ENCODE measurements at regions not wholly inside any gene's neighbourhood (a gene's known extent, or its start where the extent isn't known, plus 50 kb on each side); places are given as distances from the start of the nearest gene placed in this dataset.
"Not testable (repeated sequence)": the region's sequence is repeated elsewhere in the genome, so short reads cannot be mapped to it uniquely, and the experiment has no call there.

DNA sequence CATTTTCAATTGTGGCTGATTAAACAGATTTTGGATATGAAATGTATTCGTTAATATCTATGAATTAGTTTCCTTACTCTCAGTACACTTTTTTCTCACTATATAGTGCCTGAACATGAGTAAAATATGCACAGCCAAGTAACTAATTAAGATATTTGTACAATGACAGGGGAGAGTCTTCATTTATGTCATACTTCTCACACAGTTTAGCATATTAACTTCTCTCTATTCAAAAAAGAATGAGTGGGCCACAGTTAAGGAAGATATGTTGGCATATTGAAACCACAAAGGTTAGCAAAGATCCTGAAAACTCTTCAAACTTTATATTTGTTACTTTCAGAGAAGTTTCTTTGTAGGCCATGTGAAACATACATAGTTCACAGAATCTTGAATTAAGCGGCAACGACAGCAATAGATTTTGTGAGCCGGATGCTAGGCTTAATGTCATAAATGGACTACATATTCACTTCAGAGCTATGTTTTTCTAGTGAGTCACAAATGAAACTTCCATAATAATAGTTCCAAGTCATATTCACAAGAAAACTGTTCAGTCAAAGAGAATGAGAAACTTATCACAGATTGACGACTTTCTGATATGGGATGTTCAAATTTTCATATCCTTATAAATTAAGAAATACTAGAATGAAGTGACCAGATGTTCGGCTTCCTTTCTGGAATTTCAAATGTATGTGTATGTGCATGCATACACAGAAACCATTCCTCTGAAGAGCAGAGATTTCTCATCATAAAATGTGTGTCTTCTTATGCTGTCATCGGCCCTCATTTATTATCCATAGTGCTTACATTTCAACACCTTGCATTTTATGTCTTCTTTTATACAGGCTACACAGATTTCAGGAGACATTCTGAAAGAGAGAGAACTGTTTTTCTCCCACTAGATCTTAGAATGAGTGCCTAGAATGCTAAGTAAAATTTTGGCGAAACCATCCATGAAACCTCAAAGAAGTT, 584.0 kb downstream of the SATB2 start:
- peaks cover 2% of the 10 kb centered on the region for H3K9me3 Mint-ChIP-seq
- H3K4me1 Mint-ChIP-seq: no peaks in the 10 kb centered on the region
- H3K4me3 Mint-ChIP-seq: no peak overlapping the region

DNA sequence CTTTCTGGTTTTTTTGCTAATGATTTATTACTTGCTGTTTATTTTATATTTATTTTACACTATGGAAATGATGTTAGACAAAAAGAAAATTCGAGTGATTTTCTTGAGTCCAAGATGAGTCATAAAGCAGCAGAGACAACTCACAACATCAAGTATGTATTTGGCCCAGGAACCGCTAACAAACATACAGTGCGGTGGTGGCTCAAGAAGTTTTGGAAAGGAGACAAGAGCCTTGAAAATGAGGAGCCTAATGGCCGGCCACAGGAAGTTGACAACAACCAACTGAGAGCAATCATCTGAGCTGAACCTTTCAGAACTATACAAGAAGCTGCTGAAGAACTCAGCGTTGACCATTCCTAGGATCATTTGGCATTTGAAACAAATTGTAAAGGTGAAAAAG, 594.1 kb downstream of the SATB2 start:
- no peaks in the 10 kb centered on the region for H3K27me3 Mint-ChIP-seq

More for the DNA sequence above, 584.0 kb downstream of the SATB2 start:
- DNase-seq: no peak
- Mint-ChIP-seq H3K36me3 (no peaks in the 10 kb centered on the region), H3K27me3 (no peaks in the 10 kb centered on the region), H3K27ac (no peak overlapping the region)

DNA sequence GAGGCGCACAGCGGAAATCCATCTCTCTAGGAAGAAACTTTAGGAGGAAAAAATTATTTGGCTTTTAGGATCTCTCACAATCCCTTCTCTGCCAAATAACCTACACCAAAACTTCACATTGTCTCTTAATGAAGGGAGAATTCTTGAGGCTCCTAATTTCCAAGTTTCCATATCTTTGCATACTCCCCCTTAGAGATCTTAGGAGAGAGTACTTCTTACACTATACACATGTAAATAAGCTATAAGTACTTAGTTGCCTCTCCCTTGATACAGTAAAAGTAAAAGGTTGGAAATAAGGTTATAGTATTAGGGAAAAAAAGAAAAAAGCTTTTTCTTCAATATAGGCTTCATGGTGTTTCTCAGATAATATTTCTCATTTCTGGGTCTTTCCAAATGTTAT, 596.7 kb downstream of the SATB2 start:
- DNase-seq: no peak
- Mint-ChIP-seq H3K4me3 (no peak overlapping the region), H3K36me3 (no peaks in the 10 kb centered on the region), H3K27ac (no peak overlapping the region), H3K9me3 (peaks cover 17% of the 10 kb centered on the region), H3K27me3 (no peaks in the 10 kb centered on the region), H3K4me1 (no peaks in the 10 kb centered on the region)

More for the DNA sequence above, 594.1 kb downstream of the SATB2 start:
- DNase-seq: no peak
- no peak overlapping the region for H3K27ac Mint-ChIP-seq
- no peaks in the 10 kb centered on the region for H3K4me1 Mint-ChIP-seq
- no peaks in the 10 kb centered on the region for H3K36me3 Mint-ChIP-seq
- peaks cover 10% of the 10 kb centered on the region for H3K9me3 Mint-ChIP-seq
- no peak overlapping the region for H3K4me3 Mint-ChIP-seq

DNA sequence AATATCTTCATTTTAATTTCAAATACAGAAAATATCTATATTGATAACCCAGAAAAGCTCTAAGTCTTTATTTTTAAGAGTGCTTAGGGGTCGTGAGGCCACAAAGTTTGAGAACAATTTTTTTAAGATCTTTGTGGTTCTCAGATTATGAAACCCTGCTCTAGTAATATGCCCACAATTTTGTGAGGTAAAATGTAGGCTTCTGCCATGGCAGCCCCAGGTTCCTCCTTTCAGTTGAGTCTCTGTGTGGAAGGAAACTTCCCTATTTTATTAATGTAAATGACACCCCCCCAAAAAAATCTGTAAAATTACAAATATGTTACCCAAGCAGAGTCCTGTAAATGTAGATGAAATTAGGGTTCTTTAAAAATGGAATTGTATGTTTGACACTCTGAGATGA, 600.5 kb downstream of the SATB2 start:
- H3K4me1 Mint-ChIP-seq: no peaks in the 10 kb centered on the region
- H3K9me3 Mint-ChIP-seq: peaks cover 17% of the 10 kb centered on the region
- H3K27ac Mint-ChIP-seq: no peak overlapping the region
- H3K4me3 Mint-ChIP-seq: no peak overlapping the region
- no peaks in the 10 kb centered on the region for H3K27me3 Mint-ChIP-seq
- no peaks in the 10 kb centered on the region for H3K36me3 Mint-ChIP-seq
- no peak for DNase-seq

DNA sequence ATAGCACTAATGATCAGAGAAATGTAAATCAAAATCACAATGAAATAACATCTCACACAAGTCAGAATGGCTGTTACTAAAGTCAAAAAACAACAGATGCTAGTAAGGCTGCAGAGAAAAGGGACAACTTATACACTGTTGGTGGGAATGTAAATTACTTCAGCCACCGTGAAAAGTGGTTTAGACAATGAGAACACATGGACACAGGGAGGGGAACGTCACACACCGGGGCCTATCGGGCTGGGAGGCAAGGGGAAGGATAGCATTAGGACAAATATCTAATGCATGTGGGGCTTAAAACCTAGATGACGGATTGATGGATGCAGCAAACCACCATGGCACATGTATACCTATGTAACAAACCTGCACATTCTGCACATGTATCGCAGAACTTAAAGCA, 602.0 kb downstream of the SATB2 start:
- H3K27ac Mint-ChIP-seq, H3K4me1 Mint-ChIP-seq, DNase-seq, H3K27me3 Mint-ChIP-seq, H3K36me3 Mint-ChIP-seq, H3K4me3 Mint-ChIP-seq: not testable (repeated sequence)
- peaks cover 17% of the 10 kb centered on the region for H3K9me3 Mint-ChIP-seq

DNA sequence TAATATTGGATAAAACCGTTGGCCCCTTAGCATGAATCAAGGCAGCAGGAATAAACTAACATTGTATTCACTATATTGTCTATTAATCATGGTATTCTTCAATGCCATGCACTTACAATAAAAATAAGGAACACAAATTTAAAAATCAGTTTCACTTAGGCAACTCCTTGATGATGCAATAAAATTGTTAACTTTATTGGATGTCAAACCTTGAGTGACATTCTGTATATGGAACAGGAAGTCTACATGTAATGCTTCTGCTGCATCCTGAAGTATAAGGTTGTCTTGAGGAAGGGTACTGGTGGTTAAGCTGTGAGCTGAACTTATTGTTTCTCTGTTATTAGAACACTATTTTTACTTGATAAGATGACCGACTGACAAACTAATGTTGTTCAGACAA, 605.5 kb downstream of the SATB2 start:
- peaks cover 4% of the 10 kb centered on the region for H3K9me3 Mint-ChIP-seq

DNA sequence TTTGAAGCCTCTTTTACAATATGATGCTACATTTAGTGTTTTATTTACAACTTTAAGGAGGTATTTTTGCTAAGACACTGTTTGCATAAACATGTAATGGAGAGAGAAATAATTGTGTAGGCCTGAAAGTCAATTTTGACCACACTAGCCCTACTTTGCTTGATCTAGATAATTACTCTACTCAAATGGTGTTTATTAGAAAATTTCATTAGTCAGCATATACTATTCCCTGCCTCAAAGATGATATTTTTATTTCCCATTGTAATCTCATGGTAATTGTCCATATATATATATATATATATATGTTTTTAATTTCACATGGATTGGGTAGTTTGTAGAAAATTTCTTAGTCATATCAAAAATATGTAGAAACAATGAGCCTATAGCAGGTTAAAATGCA, 632.2 kb downstream of the SATB2 start:
- DNase-seq: no peak
- Mint-ChIP-seq H3K27me3 (no peaks in the 10 kb centered on the region), H3K4me3 (no peak overlapping the region), H3K27ac (no peak overlapping the region), H3K9me3 (no peaks in the 10 kb centered on the region), H3K4me1 (no peaks in the 10 kb centered on the region), H3K36me3 (no peaks in the 10 kb centered on the region)

More for the DNA sequence above, 605.5 kb downstream of the SATB2 start:
- Mint-ChIP-seq H3K4me1 (no peaks in the 10 kb centered on the region), H3K27me3 (no peaks in the 10 kb centered on the region), H3K27ac (no peak overlapping the region), H3K4me3 (no peak overlapping the region), H3K36me3 (no peaks in the 10 kb centered on the region)
- DNase-seq: no peak

DNA sequence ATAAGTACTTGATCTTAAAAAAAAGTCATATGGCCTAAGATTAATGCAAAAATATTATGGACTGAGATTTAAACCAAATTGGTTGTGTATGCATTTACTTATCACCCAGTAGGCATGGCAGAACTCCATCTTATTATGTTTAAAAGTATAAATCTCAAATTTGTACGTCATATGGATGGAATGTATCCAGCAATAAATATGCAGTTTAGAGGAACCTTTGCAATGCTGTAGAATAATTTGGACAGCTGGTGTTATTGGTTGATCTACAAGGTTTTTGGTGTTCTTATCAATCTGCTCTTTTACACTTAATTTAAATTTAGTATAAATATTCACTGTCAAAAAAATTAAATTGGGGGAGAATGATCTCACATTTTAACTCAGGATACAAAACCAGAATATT, 640.2 kb downstream of the SATB2 start:
- Mint-ChIP-seq H3K4me1 (no peaks in the 10 kb centered on the region), H3K27ac (no peak overlapping the region), H3K27me3 (no peaks in the 10 kb centered on the region), H3K4me3 (no peak overlapping the region), H3K9me3 (no peaks in the 10 kb centered on the region), H3K36me3 (no peaks in the 10 kb centered on the region)
- no peak for DNase-seq

DNA sequence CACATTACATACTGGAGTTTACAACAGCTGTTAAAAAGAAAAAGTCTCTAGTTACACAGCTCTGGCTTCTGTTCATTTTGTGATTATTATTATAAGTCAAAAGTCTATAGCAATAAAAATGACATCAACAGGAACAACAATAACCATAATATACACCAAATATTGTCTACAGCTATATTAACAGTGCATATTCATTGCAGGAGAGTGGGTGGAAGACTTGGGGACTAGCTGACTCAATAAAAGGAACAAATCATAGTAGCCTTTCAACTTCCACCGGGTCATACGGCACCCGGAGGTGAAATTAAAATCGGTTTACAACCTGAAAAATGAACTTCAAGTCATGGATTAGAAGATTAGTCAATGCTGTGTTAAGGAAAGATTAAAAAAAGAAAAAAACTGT, 642.1 kb downstream of the SATB2 start:
- Mint-ChIP-seq H3K9me3 (no peaks in the 10 kb centered on the region), H3K27me3 (no peaks in the 10 kb centered on the region), H3K4me1 (no peaks in the 10 kb centered on the region), H3K27ac (no peak overlapping the region), H3K4me3 (no peak overlapping the region), H3K36me3 (no peaks in the 10 kb centered on the region)
- no peak for DNase-seq

DNA sequence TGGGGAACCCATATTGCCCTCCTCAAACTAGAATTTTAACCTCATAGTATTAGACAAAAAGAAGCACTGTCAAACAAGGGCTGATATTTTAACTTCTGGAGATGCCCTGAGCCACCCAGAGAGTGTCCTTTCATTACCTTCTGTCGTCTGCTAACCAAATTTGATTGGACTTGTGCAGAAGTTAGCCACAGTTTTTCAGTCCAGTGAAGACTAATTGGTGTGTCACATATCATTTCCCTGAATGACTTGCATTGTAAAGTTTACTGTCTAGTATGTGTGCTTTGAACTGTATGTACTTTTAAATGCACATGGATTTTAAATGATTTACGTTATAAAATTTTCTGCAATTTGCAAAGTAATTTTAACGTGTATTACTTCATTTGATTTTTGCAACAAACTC, 646.5 kb downstream of the SATB2 start:
- no peaks in the 10 kb centered on the region for H3K4me1 Mint-ChIP-seq
- H3K27ac Mint-ChIP-seq: no peak overlapping the region
- H3K27me3 Mint-ChIP-seq: no peaks in the 10 kb centered on the region
- H3K9me3 Mint-ChIP-seq: no peaks in the 10 kb centered on the region
- H3K4me3 Mint-ChIP-seq: no peak overlapping the region
- H3K36me3 Mint-ChIP-seq: no peaks in the 10 kb centered on the region
- DNase-seq: no peak

DNA sequence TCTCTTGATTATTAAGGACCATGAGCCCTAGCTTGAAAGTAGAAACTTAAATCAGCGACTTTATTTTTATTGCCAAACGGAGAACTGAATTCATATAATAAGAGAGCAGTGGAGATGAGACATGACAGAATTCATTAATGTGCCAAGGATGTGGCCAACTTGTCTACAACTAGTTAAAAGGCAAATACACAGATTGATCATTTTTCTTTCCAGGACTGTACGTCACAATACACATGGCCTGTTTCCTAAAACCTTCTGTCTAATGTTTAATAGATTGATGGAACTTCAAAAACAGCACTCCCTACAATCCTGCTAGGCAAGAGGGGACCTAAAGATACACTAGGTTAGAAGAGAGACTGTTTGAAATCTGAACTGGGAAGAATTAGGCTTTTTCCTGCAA, 647.8 kb downstream of the SATB2 start:
- Mint-ChIP-seq H3K4me3 (no peak overlapping the region), H3K36me3 (no peaks in the 10 kb centered on the region), H3K27me3 (no peaks in the 10 kb centered on the region), H3K9me3 (no peaks in the 10 kb centered on the region), H3K4me1 (no peaks in the 10 kb centered on the region), H3K27ac (no peak overlapping the region)
- DNase-seq: no peak

DNA sequence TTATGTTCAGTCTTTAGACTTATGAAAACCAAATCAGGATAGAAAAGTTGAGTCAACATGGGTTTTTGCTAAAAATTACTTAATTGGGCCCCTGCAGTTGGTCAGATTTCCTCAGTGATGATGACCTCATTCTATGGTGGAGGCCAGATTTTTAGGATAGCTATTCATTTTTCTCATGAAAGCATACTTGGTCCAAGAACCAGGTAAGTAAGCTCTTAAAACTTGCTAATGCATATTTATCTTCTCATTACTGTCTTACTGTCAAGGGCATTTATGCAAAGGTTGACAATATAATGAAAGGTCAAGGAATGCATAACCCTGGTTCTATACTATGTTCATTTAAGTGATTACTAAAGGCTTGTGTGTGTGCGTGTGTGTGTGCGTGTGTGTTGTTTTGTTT, 650.6 kb downstream of the SATB2 start:
- no peak overlapping the region for H3K4me3 Mint-ChIP-seq
- no peak overlapping the region for H3K27ac Mint-ChIP-seq
- no peaks in the 10 kb centered on the region for H3K36me3 Mint-ChIP-seq
- no peaks in the 10 kb centered on the region for H3K4me1 Mint-ChIP-seq
- no peaks in the 10 kb centered on the region for H3K9me3 Mint-ChIP-seq
- DNase-seq: no peak
- H3K27me3 Mint-ChIP-seq: no peaks in the 10 kb centered on the region

DNA sequence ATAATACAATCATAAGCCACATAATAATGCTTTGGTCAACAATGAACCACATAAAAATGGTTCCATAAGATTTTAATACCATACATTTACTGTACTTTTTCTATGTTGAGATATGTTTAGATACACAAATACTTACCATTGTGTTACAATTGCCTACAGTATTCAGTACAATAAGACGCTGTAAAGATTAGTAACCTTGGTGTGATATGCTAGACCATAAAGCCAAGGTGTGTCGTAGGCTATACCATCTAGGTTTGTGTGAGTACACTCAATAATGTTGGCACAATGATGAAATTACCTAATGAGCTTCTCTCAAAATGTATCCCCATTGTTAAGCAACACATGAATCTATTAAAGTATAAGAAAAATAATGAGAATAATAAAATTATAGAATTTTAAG, 662.3 kb downstream of the SATB2 start:
- Mint-ChIP-seq H3K36me3 (no peaks in the 10 kb centered on the region), H3K4me3 (no peak overlapping the region), H3K4me1 (no peaks in the 10 kb centered on the region), H3K27me3 (no peaks in the 10 kb centered on the region), H3K27ac (no peak overlapping the region), H3K9me3 (peaks cover 1% of the 10 kb centered on the region)
- DNase-seq: no peak

DNA sequence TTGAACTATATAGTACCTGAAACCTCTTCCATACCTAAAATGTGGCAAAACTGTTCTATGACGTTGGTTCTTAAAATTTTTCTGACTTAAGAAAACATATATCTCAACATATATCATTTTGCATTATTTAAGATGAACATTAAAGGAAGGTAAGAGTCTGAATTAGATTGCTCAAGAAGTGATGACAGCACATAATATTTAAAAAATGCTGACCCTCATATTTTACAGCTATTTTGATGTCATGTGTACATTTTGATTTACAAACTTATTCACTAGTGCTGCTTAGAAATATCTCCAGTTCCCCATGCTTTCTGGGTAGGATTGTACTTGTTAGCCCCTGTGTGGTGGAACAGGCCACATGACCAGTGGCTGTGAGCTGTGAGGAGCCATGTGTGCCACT, 666.1 kb downstream of the SATB2 start:
- Mint-ChIP-seq H3K4me1 (no peaks in the 10 kb centered on the region), H3K4me3 (no peak overlapping the region), H3K36me3 (no peaks in the 10 kb centered on the region)

DNA sequence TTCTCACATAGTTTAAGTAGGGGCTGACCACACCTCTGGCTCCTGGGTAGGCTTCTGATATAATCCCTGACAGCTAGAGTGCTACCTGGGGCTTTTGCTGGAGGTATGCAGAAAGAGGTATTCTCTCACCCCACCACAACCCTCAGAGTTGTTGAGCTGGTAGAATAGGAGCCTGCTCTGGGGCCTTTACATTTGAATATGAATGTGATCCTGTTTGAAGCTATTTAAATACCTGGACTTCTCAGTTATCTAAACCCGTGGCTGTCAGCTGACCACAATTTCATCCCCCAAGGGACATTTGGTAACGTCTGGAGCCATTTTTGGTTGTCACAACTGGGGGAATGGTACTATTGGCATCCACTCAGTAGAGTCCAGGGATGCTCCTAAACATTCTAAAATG, 669.1 kb downstream of the SATB2 start:
- no peak overlapping the region for H3K27ac Mint-ChIP-seq
- H3K27me3 Mint-ChIP-seq: no peaks in the 10 kb centered on the region
- no peaks in the 10 kb centered on the region for H3K36me3 Mint-ChIP-seq
- H3K4me1 Mint-ChIP-seq: no peaks in the 10 kb centered on the region
- no peak overlapping the region for H3K4me3 Mint-ChIP-seq
- H3K9me3 Mint-ChIP-seq: peaks cover 8% of the 10 kb centered on the region
- no peak for DNase-seq

More for the DNA sequence above, 666.1 kb downstream of the SATB2 start:
- no peak for DNase-seq
- Mint-ChIP-seq H3K27ac (no peak overlapping the region), H3K27me3 (no peaks in the 10 kb centered on the region), H3K9me3 (no peaks in the 10 kb centered on the region)

DNA sequence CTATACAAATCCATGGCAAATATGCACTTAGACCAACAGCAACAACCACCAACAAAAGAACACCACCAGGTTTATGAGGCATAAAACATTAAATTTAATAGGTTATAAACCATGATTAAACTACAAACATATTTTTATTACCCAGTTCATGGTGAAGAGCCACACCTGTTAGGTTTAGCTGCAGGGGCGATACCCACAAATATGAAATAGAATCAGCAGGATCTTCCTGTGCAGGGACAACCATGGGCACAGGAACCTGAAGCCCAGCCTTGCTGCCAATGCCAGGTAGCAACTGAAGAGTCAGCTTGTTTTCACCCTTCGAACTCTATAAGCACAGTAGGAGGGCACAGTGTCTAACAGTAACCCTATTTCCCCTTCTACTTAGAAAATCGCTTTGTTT, 675.0 kb downstream of the SATB2 start:
- H3K4me1 Mint-ChIP-seq: no peaks in the 10 kb centered on the region
- no peaks in the 10 kb centered on the region for H3K36me3 Mint-ChIP-seq
- H3K27me3 Mint-ChIP-seq: no peaks in the 10 kb centered on the region
- peaks cover 8% of the 10 kb centered on the region for H3K9me3 Mint-ChIP-seq
- H3K27ac Mint-ChIP-seq: no peak overlapping the region
- no peak overlapping the region for H3K4me3 Mint-ChIP-seq
- no peak for DNase-seq
